ENCODE measurements at regions not wholly inside any gene's neighbourhood (a gene's known extent, or its start where the extent isn't known, plus 50 kb on each side); places are given as distances from the start of the nearest gene placed in this dataset.

- TF ChIP-seq CTCF (conservative IDR thresholded peaks at IDR 0.05 in 1 of 2, IDR thresholded peaks at IDR 0.05 in 1 of 2; ENCODE audit: low read depth in 1 of 2, low read length in 2 of 2), result no peak
- TF ChIP-seq EZH2 (IDR thresholded peaks at IDR 0.05; ENCODE audit: low read length, missing control alignments), result no peak
- H3K4me1 ChIP-seq (ENCODE audit: control insufficient read depth, extremely low read depth, insufficient read depth, low read length), result peaks cover 19% of the 10 kb centered on the region
- H3K9ac ChIP-seq (ENCODE audit: insufficient read depth, low read length), result no peak overlapping the region
- no peak overlapping the region for H3K27ac ChIP-seq (ENCODE audit: insufficient read depth, low read length)
- H3K79me2 ChIP-seq (ENCODE audit: control insufficient read depth, insufficient read depth, low read length), result peaks cover 3% of the 10 kb centered on the region
- H3K27me3 ChIP-seq (ENCODE audit: control insufficient read depth, insufficient read depth, low read length), result no peaks in the 10 kb centered on the region
- H3K36me3 ChIP-seq (ENCODE audit: control insufficient read depth, insufficient read depth, low read length), result no peaks in the 10 kb centered on the region
- H2AFZ ChIP-seq (ENCODE audit: low read length), result no peak overlapping the region
- no peak overlapping the region for H3K4me2 ChIP-seq (ENCODE audit: extremely low read depth, insufficient read depth, low read length)
- H3K4me3 ChIP-seq (replicated peaks in 1 of 4; ENCODE audit: control extremely low read depth in 1 of 4, insufficient read depth in 1 of 4, low read depth in 3 of 4, low read length in 4 of 4), result no peak overlapping the region
- H4K20me1 ChIP-seq (ENCODE audit: control insufficient read depth, extremely low read depth, insufficient read depth, low read length), result no peaks in the 10 kb centered on the region
- H3K9me3 ChIP-seq (ENCODE audit: control insufficient read depth, insufficient read depth, low read depth, low read length), result no peaks in the 10 kb centered on the region
- no peak for DNase-seq (ENCODE audit: low read depth in 2 of 2)
Observed at GRCh38 chr3:51618496-51618895, 52.6 kb upstream of the TEX264 start.

- Histone ChIP-seq H2AFZ (ENCODE audit: low read length) (no peak overlapping the region), H3K4me3 (replicated peaks in 1 of 4; ENCODE audit: control extremely low read depth in 1 of 4, insufficient read depth in 1 of 4, low read depth in 3 of 4, low read length in 4 of 4) (no peak overlapping the region), H4K20me1 (ENCODE audit: control insufficient read depth, extremely low read depth, insufficient read depth, low read length) (no peaks in the 10 kb centered on the region), H3K4me1 (ENCODE audit: control insufficient read depth, extremely low read depth, insufficient read depth, low read length) (peaks cover 19% of the 10 kb centered on the region), H3K79me2 (ENCODE audit: control insufficient read depth, insufficient read depth, low read length) (peaks cover 3% of the 10 kb centered on the region), H3K9me3 (ENCODE audit: control insufficient read depth, insufficient read depth, low read depth, low read length) (no peaks in the 10 kb centered on the region), H3K9ac (ENCODE audit: insufficient read depth, low read length) (no peak overlapping the region), H3K36me3 (ENCODE audit: control insufficient read depth, insufficient read depth, low read length) (no peaks in the 10 kb centered on the region), H3K27ac (ENCODE audit: insufficient read depth, low read length) (no peak overlapping the region), H3K4me2 (ENCODE audit: extremely low read depth, insufficient read depth, low read length) (no peak overlapping the region), H3K27me3 (ENCODE audit: control insufficient read depth, insufficient read depth, low read length) (no peaks in the 10 kb centered on the region)
- no peak for DNase-seq (ENCODE audit: low read depth in 2 of 2)
- TF ChIP-seq CTCF (conservative IDR thresholded peaks at IDR 0.05 in 1 of 2, IDR thresholded peaks at IDR 0.05 in 1 of 2; ENCODE audit: low read depth in 1 of 2, low read length in 2 of 2), result no peak
Observed at GRCh38 chr3:51619983-51620382, 51.1 kb upstream of the TEX264 start.

GRCh38 chr3:51620543-51620942 is 50.5 kb upstream of the TEX264 start:
- no peak overlapping the region for H3K4me2 ChIP-seq (ENCODE audit: extremely low read depth, insufficient read depth, low read length)
- no peak overlapping the region for H3K27ac ChIP-seq (ENCODE audit: insufficient read depth, low read length)
- no peaks in the 10 kb centered on the region for H4K20me1 ChIP-seq (ENCODE audit: control insufficient read depth, extremely low read depth, insufficient read depth, low read length)
- peaks cover 19% of the 10 kb centered on the region for H3K4me1 ChIP-seq (ENCODE audit: control insufficient read depth, extremely low read depth, insufficient read depth, low read length)
- H3K27me3 ChIP-seq (ENCODE audit: control insufficient read depth, insufficient read depth, low read length), result no peaks in the 10 kb centered on the region
- TF ChIP-seq CTCF (conservative IDR thresholded peaks at IDR 0.05 in 1 of 2, IDR thresholded peaks at IDR 0.05 in 1 of 2; ENCODE audit: low read depth in 1 of 2, low read length in 2 of 2), result no peak
- no peak for TF ChIP-seq EZH2 (IDR thresholded peaks at IDR 0.05; ENCODE audit: low read length, missing control alignments)
- no peaks in the 10 kb centered on the region for H3K9me3 ChIP-seq (ENCODE audit: control insufficient read depth, insufficient read depth, low read depth, low read length)
- no peak overlapping the region for H2AFZ ChIP-seq (ENCODE audit: low read length)
- H3K79me2 ChIP-seq (ENCODE audit: control insufficient read depth, insufficient read depth, low read length), result peaks cover 3% of the 10 kb centered on the region
- DNase-seq (ENCODE audit: low read depth in 2 of 2), result peak; percentile 62 to 88
- no peaks in the 10 kb centered on the region for H3K36me3 ChIP-seq (ENCODE audit: control insufficient read depth, insufficient read depth, low read length)
- no peak overlapping the region for H3K9ac ChIP-seq (ENCODE audit: insufficient read depth, low read length)
- no peak overlapping the region for H3K4me3 ChIP-seq (replicated peaks in 1 of 4; ENCODE audit: control extremely low read depth in 1 of 4, insufficient read depth in 1 of 4, low read depth in 3 of 4, low read length in 4 of 4)

Data from fibroblast of lung (primary cell).